ENCODE measurements at regions not wholly inside any gene's neighbourhood (a gene's known extent, or its start where the extent isn't known, plus 50 kb on each side); places are given as distances from the start of the nearest gene placed in this dataset.

DNA sequence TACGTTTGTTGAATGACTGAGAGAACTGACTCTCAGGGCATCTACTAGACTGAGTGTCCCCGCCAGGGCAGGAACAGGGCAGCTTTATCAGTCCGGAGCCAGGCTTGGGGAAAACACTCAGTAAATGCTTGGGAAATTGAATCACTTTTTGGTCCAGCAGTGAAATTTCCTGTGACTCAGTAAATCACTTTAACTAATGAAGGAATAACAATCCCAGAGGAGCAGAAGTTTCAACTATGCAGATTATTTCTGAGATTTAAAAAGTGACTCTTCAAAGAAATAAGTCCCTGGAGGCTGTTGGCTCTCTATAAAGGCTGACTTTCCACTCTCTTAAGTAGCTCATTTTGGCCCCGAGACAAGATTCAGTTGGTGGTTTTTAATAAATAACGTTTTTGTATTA lies 101.8 kb downstream of the FOXL1 start:
- no peak for DNase-seq
- Mint-ChIP-seq H3K36me3 (no peaks in the 10 kb centered on the region), H3K27ac (no peak overlapping the region), H3K4me3 (no peak overlapping the region), H3K4me1 (ENCODE audit: low read depth) (no peaks in the 10 kb centered on the region), H3K27me3 (peaks cover 21% of the 10 kb centered on the region), H3K9me3 (peaks cover 2% of the 10 kb centered on the region)
- POLR2A ChIA-PET: no interaction called here
- intact Hi-C loops (cut with micrococcal nuclease): no loop called here
- CTCF ChIA-PET: no interaction called here

- no peak overlapping the region for H3K27ac Mint-ChIP-seq
These were observed 102.3 kb downstream of the FOXL1 start for GRCh38 chr16:86680661-86681030.

GRCh38 chr16:86681031-86681756 lies 102.8 kb downstream of the FOXL1 start:
- Mint-ChIP-seq H3K27ac (no peak overlapping the region), H3K4me1 (ENCODE audit: low read depth) (no peaks in the 10 kb centered on the region), H3K36me3 (no peaks in the 10 kb centered on the region), H3K4me3 (no peak overlapping the region), H3K9me3 (peaks cover 2% of the 10 kb centered on the region), H3K27me3 (peaks cover 22% of the 10 kb centered on the region)
- POLR2A ChIA-PET: no interaction called here
- intact Hi-C loops (cut with micrococcal nuclease): no loop called here
- DNase-seq: no peak
- CTCF ChIA-PET: no interaction called here

More at GRCh38 chr16:86680661-86681030, 102.3 kb downstream of the FOXL1 start:
- Mint-ChIP-seq H3K9me3 (peaks cover 2% of the 10 kb centered on the region), H3K36me3 (no peaks in the 10 kb centered on the region), H3K4me1 (ENCODE audit: low read depth) (no peaks in the 10 kb centered on the region), H3K27me3 (peaks cover 21% of the 10 kb centered on the region), H3K4me3 (no peak overlapping the region)
- ChIA-PET POLR2A (no interaction called here), CTCF (no interaction called here)
- DNase-seq: no peak
- intact Hi-C loops (cut with micrococcal nuclease): no loop called here

GRCh38 chr16:86681757-86682106 lies 103.4 kb downstream of the FOXL1 start:
- H3K9me3 Mint-ChIP-seq: peaks cover 2% of the 10 kb centered on the region
- no peaks in the 10 kb centered on the region for H3K36me3 Mint-ChIP-seq

DNA sequence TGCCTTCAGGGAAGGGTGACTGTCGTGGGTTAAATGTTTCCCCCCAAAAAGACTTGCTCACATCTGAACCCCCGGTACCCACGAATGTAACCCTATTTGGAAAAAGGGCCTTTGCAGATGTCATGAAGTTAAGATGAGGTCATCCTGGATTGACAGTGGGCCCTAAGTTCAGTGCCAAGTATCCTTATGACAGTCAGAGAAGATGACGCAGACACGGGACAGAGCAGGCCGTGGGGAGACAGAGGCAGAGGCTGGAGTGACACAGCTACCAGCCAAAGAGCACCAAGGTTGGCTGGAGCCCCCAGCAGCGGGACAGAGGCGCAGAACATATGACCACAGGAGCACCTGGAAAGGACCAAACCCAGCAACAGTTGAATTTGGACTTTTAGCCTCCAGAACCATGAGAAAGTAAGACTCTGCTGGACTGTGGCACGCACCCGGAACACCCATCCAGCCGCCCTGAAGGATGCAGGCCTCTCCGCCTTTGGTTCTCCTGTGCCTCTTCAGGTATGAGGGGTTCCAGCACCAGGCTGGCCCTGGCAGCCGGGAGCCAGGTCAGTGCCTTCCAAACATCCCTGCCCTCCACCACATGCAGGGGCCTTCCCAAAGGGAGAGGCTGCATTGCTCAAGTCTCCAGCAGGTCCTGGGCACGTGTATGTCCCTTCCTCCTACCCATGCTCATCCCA lies 104.0 kb downstream of the FOXL1 start:
- POLR2A ChIA-PET: no interaction called here
- CTCF ChIA-PET: no interaction called here
- intact Hi-C loops (cut with micrococcal nuclease): no loop called here
- no peak for DNase-seq
- Mint-ChIP-seq H3K36me3 (no peaks in the 10 kb centered on the region), H3K4me3 (no peak overlapping the region), H3K27ac (no peak overlapping the region), H3K27me3 (peaks cover 22% of the 10 kb centered on the region), H3K9me3 (peaks cover 2% of the 10 kb centered on the region), H3K4me1 (ENCODE audit: low read depth) (no peaks in the 10 kb centered on the region)

More at GRCh38 chr16:86681757-86682106, 103.4 kb downstream of the FOXL1 start:
- intact Hi-C loops (cut with micrococcal nuclease): no loop called here
- Mint-ChIP-seq H3K27ac (no peak overlapping the region), H3K4me3 (no peak overlapping the region), H3K27me3 (peaks cover 19% of the 10 kb centered on the region), H3K4me1 (ENCODE audit: low read depth) (no peaks in the 10 kb centered on the region)
- POLR2A ChIA-PET: no interaction called here
- CTCF ChIA-PET: no interaction called here
- DNase-seq: no peak

- Mint-ChIP-seq H3K9me3 (peaks cover 2% of the 10 kb centered on the region), H3K4me1 (ENCODE audit: low read depth) (no peaks in the 10 kb centered on the region), H3K36me3 (no peaks in the 10 kb centered on the region), H3K27me3 (peaks cover 22% of the 10 kb centered on the region), H3K4me3 (no peak overlapping the region), H3K27ac (no peak overlapping the region)
- POLR2A ChIA-PET: no interaction called here
- intact Hi-C loops (cut with micrococcal nuclease): no loop called here
- no peak for DNase-seq
- CTCF ChIA-PET: no interaction called here
These were observed 105.3 kb downstream of the FOXL1 start for GRCh38 chr16:86683441-86684194.

- no peak for DNase-seq
- Mint-ChIP-seq H3K27ac (no peak overlapping the region), H3K4me1 (ENCODE audit: low read depth) (no peaks in the 10 kb centered on the region), H3K36me3 (no peaks in the 10 kb centered on the region), H3K27me3 (peaks cover 19% of the 10 kb centered on the region), H3K9me3 (no peaks in the 10 kb centered on the region), H3K4me3 (no peak overlapping the region)
- ChIA-PET CTCF (no interaction called here), POLR2A (no interaction called here)
- intact Hi-C loops (cut with micrococcal nuclease): no loop called here
These were observed 106.7 kb downstream of the FOXL1 start for GRCh38 chr16:86685076-86685475.

DNA sequence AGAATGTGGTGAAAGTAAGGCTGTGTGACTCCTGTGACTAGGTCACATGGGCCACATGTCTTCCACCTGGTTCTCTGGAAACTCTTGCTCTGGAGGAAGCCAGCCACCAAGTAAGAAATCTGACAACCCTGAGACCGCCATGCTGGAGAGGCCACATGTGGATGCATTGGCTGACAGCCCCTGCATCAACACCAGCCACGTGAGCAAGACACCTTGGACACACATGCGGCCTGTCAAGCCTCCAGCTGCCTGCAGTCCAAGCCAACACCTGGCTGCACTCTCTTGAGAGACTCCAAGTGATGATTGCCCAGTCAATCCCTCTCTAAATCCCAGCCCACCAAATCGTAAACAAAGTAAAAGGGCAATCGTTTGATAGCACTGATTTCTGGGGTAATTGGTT lies 112.6 kb downstream of the FOXL1 start:
- H3K9me3 Mint-ChIP-seq: no peaks in the 10 kb centered on the region
- peaks cover 4% of the 10 kb centered on the region for H3K27me3 Mint-ChIP-seq
- H3K4me1 Mint-ChIP-seq (ENCODE audit: low read depth): no peaks in the 10 kb centered on the region
- no peak overlapping the region for H3K27ac Mint-ChIP-seq
- no peak for DNase-seq
- no peaks in the 10 kb centered on the region for H3K36me3 Mint-ChIP-seq
- ChIA-PET POLR2A (no interaction called here), CTCF (no interaction called here)
- intact Hi-C loops (cut with micrococcal nuclease): no loop called here
- H3K4me3 Mint-ChIP-seq: no peak overlapping the region

DNA sequence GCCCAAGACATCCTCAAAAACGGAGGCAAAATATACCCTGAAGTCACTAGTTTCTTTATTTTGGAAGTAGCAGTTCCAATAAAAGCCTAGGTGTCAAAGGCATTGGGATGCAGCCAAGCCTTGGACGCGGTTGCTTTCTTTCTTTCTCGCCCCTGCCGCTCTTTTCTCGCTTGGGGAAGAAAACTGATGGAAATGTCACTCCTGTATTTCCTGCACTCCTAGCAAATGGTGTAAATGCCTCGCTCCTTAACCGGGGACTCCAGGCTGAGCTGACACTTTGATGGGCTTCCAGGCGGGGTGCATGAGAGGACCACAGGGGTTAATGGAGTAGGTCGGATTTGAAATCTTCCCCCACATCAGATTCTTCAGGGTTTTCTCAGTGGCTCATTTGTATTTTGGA lies 114.1 kb downstream of the FOXL1 start:
- Mint-ChIP-seq H3K36me3 (no peaks in the 10 kb centered on the region), H3K4me1 (ENCODE audit: low read depth) (no peaks in the 10 kb centered on the region), H3K27ac (no peak overlapping the region), H3K27me3 (no peaks in the 10 kb centered on the region), H3K9me3 (no peaks in the 10 kb centered on the region), H3K4me3 (no peak overlapping the region)
- ChIA-PET CTCF (interaction anchor here (1.0 kb wide), 1 partner anchor 131 kb away, joined by 4 read pairs; no protein-coding TSS in a partner anchor), POLR2A (no interaction called here)
- no peak for DNase-seq
- intact Hi-C loops (cut with micrococcal nuclease): no loop called here

DNA sequence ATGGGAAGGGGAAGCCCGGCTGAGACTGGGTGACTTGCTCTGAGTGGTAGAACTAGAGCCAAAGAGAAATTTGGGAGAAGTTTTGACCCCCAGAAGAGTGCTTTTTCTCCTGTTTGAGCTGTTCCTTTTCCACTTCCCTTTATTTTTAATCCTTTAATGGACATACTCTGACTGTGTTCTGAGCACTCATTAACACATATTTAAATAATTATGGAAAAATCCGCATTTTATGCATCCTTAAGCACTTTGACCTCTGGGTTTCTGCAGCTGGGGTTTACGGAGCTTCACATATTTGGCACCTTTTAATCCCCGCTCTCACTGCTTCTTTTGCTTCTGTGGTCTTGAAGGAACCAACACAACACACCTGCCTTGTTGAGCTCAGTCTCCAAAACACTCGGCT lies 114.7 kb downstream of the FOXL1 start:
- Mint-ChIP-seq H3K4me3 (no peak overlapping the region), H3K36me3 (no peaks in the 10 kb centered on the region), H3K4me1 (ENCODE audit: low read depth) (no peaks in the 10 kb centered on the region), H3K27me3 (no peaks in the 10 kb centered on the region), H3K9me3 (no peaks in the 10 kb centered on the region), H3K27ac (no peak overlapping the region)
- intact Hi-C loops (cut with micrococcal nuclease): no loop called here
- DNase-seq: no peak
- POLR2A ChIA-PET: no interaction called here
- CTCF ChIA-PET: interaction anchor here (1.0 kb wide), 1 partner anchor 131 kb away, joined by 4 read pairs; no protein-coding TSS in a partner anchor

DNA sequence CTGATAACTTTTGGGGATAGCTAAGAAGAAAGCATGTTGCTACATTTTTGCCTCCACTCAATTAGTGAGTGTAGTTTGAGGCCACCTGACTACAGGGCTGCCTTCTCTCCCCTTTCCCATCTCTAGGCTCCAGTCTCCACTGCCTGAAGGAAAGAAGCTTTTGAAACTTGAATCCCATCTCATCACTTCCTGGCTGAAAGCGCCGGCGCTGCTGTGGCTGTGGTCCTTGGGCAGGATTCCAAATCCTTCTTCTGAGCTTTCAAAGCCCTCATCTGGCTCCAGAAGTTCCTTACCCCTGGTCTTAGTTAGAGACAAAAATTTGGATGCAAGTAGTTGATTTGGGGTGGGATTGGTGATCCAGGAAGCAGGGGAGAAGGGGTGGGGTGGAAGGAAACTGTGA lies 119.4 kb downstream of the FOXL1 start:
- Mint-ChIP-seq H3K27me3 (peaks cover 2% of the 10 kb centered on the region), H3K9me3 (no peaks in the 10 kb centered on the region), H3K27ac (no peak overlapping the region), H3K36me3 (no peaks in the 10 kb centered on the region), H3K4me3 (no peak overlapping the region), H3K4me1 (ENCODE audit: low read depth) (no peaks in the 10 kb centered on the region)
- POLR2A ChIA-PET: no interaction called here
- intact Hi-C loops (cut with micrococcal nuclease): no loop called here
- CTCF ChIA-PET: no interaction called here
- DNase-seq: no peak

DNA sequence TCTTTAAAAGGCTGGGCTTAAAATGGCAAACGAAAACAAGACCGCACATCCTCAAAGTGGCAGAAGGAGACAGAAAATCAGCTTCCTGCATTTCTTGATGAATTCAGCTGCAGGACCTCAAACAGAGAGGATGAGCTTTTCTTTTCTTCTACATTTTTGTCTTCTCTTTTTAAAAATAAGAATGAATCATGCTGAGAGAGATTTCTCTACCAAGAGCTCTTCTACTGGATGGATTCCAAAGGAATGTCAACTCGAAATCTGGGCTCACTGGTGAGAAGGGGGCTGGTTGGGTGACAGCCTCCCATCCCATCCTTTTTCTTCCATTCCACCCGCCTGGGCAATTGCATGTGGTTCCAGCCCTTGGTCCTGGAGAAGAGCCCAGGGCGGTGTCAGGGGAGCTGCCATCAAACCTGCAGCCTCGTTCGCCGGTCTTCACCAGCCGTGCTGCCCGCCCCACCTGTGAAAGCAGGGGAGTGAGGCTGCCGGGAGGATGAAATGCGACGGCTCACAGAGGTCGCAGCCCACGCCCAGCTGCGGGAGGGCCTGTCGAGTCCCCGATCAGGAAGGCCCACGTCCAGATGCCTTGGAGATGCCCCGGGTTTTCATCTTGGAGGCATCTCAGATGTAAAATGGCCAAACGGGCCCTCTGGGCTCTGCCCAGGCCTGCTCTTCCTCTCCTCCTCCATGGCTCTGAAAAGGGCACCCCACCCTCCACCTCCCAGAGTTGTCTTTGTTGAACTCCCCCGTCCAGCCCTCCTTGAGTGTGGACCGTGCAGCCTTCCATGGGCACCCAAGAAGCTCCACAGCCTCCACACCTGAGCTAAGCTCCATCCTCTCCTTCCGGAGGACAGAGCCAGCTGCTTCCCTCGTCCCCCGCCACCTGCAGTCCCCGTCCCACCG lies 121.9 kb downstream of the FOXL1 start:
- Mint-ChIP-seq H3K9me3 (peaks cover 2% of the 10 kb centered on the region), H3K27me3 (peaks cover 3% of the 10 kb centered on the region), H3K36me3 (no peaks in the 10 kb centered on the region), H3K27ac (no peak overlapping the region), H3K4me3 (no peak overlapping the region), H3K4me1 (ENCODE audit: low read depth) (no peaks in the 10 kb centered on the region)
- intact Hi-C loops (cut with micrococcal nuclease): no loop called here
- ChIA-PET POLR2A (interaction anchor here (0.6 kb wide), 1 partner anchor 32 kb away, joined by 3 read pairs; no protein-coding TSS in a partner anchor), CTCF (no interaction called here)
- no peak for DNase-seq
